GM21825 (cell line): ENCODE measurements at regions not wholly inside any gene's neighbourhood (a gene's known extent, or its start where the extent isn't known, plus 50 kb on each side); places are given as distances from the start of the nearest gene placed in this dataset.
"Not testable (repeated sequence)": the region's sequence is repeated elsewhere in the genome, so short reads cannot be mapped to it uniquely, and the experiment has no call there.

Experiments used
- ATAC-seq: cut with Tn5 transposase; IDR thresholded peaks from one replicate; pipeline ENCODE4 v1.9.1; 2021; ENCODE audit warnings: mild to moderate bottlenecking, moderate library complexity; ENCODE audit not compliant: unreplicated experiment

DNA sequence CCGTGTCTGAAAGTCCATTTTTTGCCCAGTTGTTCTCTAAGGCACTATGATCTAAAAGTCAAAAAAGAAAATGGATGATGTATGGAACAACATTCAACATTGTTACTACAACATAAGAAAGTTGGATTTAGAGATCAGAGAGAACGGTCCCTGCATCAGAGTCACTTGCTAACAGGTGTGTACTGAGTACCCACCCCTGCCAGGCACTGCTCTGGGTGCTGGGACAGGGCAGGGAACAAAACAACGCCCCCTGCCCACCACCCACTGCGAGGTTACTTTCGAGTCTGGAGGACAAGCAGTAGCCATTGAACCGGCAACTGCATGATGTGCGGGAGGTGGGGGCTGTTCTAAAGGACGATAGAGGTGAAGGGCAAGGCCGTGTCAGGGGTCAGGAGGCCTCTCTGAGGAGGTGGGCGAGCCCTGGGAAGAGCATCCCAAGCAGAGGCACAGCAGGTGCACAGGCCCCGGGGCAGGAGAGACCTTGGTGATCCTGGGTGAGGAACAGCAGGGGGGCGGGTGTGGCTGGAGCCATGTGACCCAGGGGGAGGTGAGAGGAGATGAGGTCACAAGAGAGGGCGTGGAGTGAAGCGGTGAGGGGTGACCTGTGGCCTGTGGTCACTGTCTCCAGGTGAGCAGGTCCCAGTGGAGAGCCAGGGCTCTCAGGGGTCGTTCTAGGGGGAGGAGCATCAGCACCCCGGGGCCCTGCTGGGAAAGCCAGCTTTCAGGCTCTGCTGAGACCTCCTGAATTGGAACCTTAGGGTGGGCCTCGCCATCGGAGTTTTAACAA lies 197.5 kb upstream of the SULF2 start:
- ATAC-seq, result no peak

GRCh38 chr20:47981222-47981621 lies 195.9 kb upstream of the SULF2 start:
- no peak for ATAC-seq

GRCh38 chr20:47980336-47981177 lies 195.3 kb upstream of the SULF2 start:
- ATAC-seq, result no peak

- ATAC-seq, result not testable (repeated sequence)
These were observed 194.2 kb upstream of the SULF2 start for GRCh38 chr20:47979361-47980095.

GRCh38 chr20:47978428-47979120 lies 193.3 kb upstream of the SULF2 start:
- not testable (repeated sequence) for ATAC-seq

- not testable (repeated sequence) for ATAC-seq
These were observed 192.5 kb upstream of the SULF2 start for GRCh38 chr20:47977789-47978252.

GRCh38 chr20:47977017-47977788 lies 191.9 kb upstream of the SULF2 start:
- not testable (repeated sequence) for ATAC-seq

GRCh38 chr20:47974234-47974878 lies 189.1 kb upstream of the SULF2 start:
- ATAC-seq, result no peak

DNA sequence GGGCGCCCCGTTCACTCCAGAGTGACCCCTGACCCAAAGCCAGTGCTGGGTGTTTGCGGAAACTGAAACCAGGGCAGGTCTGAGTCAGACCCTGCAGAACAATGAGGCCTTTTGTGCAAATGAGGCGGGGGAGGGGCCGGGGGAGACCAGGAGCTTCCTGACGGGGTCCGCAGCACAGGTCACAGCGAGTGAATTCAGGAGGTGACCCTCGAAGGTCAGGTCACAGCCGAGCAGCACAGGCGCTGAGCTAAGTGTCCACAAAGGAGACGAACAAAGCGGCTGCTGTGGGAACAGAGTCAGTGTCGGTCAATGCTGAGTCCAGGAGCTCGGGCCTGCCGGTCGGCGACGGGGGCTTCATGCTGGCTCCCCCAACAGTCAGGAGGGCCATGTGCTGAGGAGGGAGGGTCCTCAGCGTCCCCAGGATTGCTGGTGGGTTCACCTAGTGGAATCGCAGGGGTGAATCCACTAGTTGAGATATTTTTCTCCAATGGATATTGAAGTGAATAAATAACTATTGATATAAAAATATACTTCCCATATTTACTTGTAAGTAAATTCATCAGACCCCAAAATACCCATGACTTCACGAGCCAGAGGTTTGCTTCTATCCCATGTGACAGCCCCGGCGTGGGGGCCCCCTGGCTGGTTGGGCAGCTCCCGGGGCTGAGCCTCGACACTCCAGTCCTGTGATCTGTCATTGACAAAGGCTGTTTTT lies 188.4 kb upstream of the SULF2 start:
- no peak for ATAC-seq

GRCh38 chr20:47972916-47973309 lies 187.6 kb upstream of the SULF2 start:
- no peak for ATAC-seq

DNA sequence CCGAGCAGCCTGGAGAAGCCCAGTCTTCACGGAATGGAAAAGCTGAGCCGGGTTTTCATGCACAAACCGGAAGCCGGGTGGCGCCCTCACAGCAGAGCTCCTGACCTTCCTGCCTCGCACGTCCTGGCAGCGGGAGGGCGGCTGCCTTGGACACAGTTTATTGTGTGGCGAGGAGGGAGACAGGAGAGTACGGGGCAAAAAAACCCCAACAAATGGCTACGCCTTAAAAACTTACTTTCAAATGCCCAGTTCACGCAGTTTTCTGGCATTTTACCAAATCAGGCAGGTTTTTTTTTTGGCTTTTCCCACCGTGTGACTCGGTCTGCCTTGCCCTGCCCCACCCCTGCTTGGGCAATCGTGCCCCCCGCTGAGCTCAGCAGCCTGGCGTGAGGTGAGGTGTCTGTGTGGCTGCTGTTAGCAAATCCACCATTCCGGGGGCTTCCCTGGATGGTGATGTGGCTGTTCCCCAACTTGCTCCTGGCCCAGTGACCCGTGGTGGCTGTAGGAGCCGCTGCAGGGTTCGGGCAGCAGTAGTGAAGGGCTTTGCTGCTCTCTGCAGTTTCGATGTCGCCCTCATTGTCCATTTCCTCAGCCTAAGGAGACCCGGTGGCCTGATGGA lies 187.1 kb upstream of the SULF2 start:
- not testable (repeated sequence) for ATAC-seq

DNA sequence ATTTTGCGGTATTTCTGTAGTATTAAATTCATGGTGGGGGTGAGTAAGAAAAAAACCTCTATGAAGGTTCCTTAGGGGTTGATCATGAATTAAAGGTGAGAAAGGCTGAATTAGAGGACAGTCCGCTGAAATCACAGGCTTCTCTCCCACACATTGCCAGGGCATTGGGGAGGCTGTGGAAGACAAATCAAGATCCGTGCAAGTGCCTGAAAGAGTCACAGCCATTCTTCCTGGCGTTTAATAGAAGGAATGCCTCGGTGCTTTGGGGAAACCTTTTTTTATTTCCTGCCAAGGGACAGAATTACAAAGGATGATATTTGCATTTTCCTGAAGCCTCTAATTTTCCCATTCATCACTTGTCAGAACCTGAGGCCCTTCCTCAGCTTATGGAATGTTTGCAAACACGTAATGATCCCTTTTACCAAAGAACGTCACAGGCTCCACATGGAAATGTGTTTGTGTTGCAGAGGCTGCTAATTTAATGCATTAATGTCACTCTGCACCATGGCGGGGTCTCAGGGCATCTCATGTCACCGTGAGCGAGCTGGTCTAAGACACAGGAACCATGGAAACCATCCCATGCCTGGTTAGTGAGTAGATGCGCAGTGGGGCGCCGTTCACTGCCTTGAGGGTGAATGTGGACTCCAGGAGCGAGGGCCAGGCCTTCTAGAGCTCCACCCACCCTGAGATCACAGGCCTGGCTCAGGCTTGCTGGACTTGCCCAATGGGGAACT lies 185.9 kb upstream of the SULF2 start:
- no peak for ATAC-seq

DNA sequence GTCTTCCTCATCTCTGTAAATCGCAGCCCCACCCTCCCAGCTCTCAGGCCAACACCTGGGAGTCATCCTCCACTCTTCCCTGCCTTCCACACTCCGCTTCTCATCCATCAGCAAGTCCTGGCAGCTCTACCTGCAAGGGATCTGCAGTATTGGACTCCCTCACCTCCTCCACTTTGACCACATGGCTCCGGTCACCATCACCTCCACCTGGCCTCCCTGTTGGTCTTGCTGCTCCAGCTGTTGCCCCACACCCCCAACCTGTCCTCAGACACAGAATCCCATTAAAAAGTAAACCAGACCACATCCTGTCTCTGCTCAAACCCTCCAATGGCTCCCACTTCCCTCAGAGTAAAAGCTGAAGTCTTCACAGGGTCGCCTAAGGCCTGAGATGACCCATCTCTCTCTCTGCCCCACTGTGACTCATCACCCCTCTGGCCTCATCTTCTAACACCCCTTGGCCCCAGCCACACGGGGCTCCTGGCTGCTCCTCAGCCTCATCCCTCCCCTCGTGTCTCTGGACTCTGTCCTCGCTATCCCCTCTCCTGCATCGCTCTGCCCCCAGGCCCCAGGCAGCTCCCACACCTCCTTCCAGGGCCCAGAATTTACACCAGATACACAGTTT lies 185.1 kb upstream of the SULF2 start:
- ATAC-seq, result no peak

- ATAC-seq, result no peak
These were observed 184.1 kb upstream of the SULF2 start for GRCh38 chr20:47969426-47969825.

GRCh38 chr20:47968541-47969310 lies 183.4 kb upstream of the SULF2 start:
- no peak for ATAC-seq

GRCh38 chr20:47964149-47964548 lies 178.9 kb upstream of the SULF2 start:
- no peak for ATAC-seq
